Liver (tissue), 8 donors: ENCODE measurements at regions not wholly inside any gene's neighbourhood (a gene's known extent, or its start where the extent isn't known, plus 50 kb on each side); places are given as distances from the start of the nearest gene placed in this dataset.

Experiments
- DNase-seq: peaks from one replicate; pipeline ENCODE4 v3.0.0-alpha.2; 2017; ENCODE audit warnings: low spot score
- H3K27ac ChIP-seq, 2 donors: one replicate each; pipeline ENCODE4 v1.7.0; 2013; ENCODE audit warnings: inconsistent platforms in 2 of 2, low read length in 2 of 2, control low read depth in 1 of 2, low read depth in 1 of 2, mild to moderate bottlenecking in 1 of 2
- H3K27me3 ChIP-seq, 4 donors: one replicate each; pipeline versions ENCODE4 v1.6.1 to v1.7.0; 2013; ENCODE audit warnings: low read length in 3 of 4, inconsistent platforms in 1 of 4, mild to moderate bottlenecking in 1 of 4, moderate library complexity in 1 of 4; ENCODE audit not compliant: control insufficient read depth in 4 of 4, insufficient read depth in 4 of 4
- H3K36me3 ChIP-seq, 4 donors: one replicate each; pipeline versions ENCODE4 v1.6.1 to v1.7.0; 2013; ENCODE audit warnings: low read length in 3 of 4, mild to moderate bottlenecking in 3 of 4, low read depth in 1 of 4, moderate library complexity in 1 of 4; ENCODE audit not compliant: control insufficient read depth in 4 of 4, insufficient read depth in 3 of 4
- H3K4me1 ChIP-seq, 4 donors: one replicate each; pipeline versions ENCODE4 v1.6.1 to v1.7.0; 2013; ENCODE audit warnings: low read length in 3 of 4, mild to moderate bottlenecking in 3 of 4, moderate library complexity in 1 of 4; ENCODE audit not compliant: control insufficient read depth in 4 of 4, insufficient read depth in 4 of 4
- H3K4me3 ChIP-seq, 3 donors: one replicate each; pipeline versions ENCODE4 v1.6.1 to v1.7.0; 2013; ENCODE audit warnings: low read length in 3 of 3, control low read depth in 1 of 3, low read depth in 1 of 3, mild to moderate bottlenecking in 1 of 3
- H3K9ac ChIP-seq, 2 donors: one replicate each; pipeline ENCODE4 v1.7.0; 2013; ENCODE audit warnings: low read length in 2 of 2, mild to moderate bottlenecking in 2 of 2, moderate library complexity in 2 of 2, control low read depth in 1 of 2, low read depth in 1 of 2
- H3K9me3 ChIP-seq, 4 donors: one replicate each; pipeline versions ENCODE4 v1.6.1 to v1.7.0; 2013; ENCODE audit warnings: low read length in 3 of 4; ENCODE audit not compliant: control insufficient read depth in 4 of 4
- CTCF ChIP-seq: fragments of 150-350 bp; IDR thresholded peaks from 2 replicates; pipeline ENCODE4 v1.5.1; 2017; ENCODE audit warnings: improper control_type of control experiment, low read depth, low read length; ENCODE audit not compliant: missing input control
- EGR1 ChIP-seq, 2 donors: IDR thresholded peaks; 2 replicates each; pipeline ENCODE4 v1.6.1; 2016 to 2018; ENCODE audit warnings: antibody characterized with exemption in 2 of 2, low read depth in 2 of 2
- FOXA1 ChIP-seq: IDR thresholded peaks from 2 replicates; pipeline ENCODE4 v1.6.1; 2016; ENCODE audit warnings: antibody characterized with exemption
- FOXA2 ChIP-seq: IDR thresholded peaks from 2 replicates; pipeline ENCODE4 v1.6.1; 2016; ENCODE audit warnings: antibody characterized with exemption
- GABPA ChIP-seq, 2 donors: IDR thresholded peaks in 1 of 2; conservative IDR thresholded peaks in 1 of 2; 2 replicates each; pipeline ENCODE4 v1.6.1; 2016; ENCODE audit warnings: antibody characterized with exemption in 2 of 2, mild to moderate bottlenecking in 1 of 2, moderate library complexity in 1 of 2
- HNF4A ChIP-seq, 2 donors: conservative IDR thresholded peaks; 2 replicates each; pipeline ENCODE4 v1.6.1; 2016; ENCODE audit warnings: antibody characterized with exemption in 2 of 2, mild to moderate bottlenecking in 2 of 2
- HNF4G ChIP-seq: IDR thresholded peaks from 2 replicates; pipeline ENCODE4 v1.6.1; 2016; ENCODE audit warnings: antibody characterized with exemption
- JUND ChIP-seq, 2 donors: IDR thresholded peaks; 2 replicates each; pipeline ENCODE4 v1.6.1; 2016; ENCODE audit warnings: antibody characterized with exemption in 2 of 2
- MAX ChIP-seq: IDR thresholded peaks from 2 replicates; pipeline ENCODE4 v1.6.1; 2016; ENCODE audit warnings: antibody characterized with exemption
- NR2F2 ChIP-seq: IDR thresholded peaks from 2 replicates; pipeline ENCODE4 v1.6.1; 2016; ENCODE audit warnings: antibody characterized with exemption
- RAD21 ChIP-seq, 2 donors: IDR thresholded peaks; 2 replicates each; pipeline ENCODE4 v1.6.1; 2016; ENCODE audit warnings: antibody characterized with exemption in 2 of 2, mild to moderate bottlenecking in 2 of 2
- REST ChIP-seq: IDR thresholded peaks from 2 replicates; pipeline ENCODE4 v1.6.1; 2016; ENCODE audit warnings: antibody characterized with exemption, mild to moderate bottlenecking
- RXRA ChIP-seq, 2 donors: IDR thresholded peaks; 2 replicates each; pipeline ENCODE4 v1.6.1; 2017 to 2018; ENCODE audit warnings: antibody characterized with exemption in 2 of 2, mild to moderate bottlenecking in 1 of 2
- SP1 ChIP-seq: IDR thresholded peaks from 2 replicates; pipeline ENCODE4 v1.6.1; 2018; ENCODE audit warnings: antibody characterized with exemption, mild to moderate bottlenecking
- TAF1 ChIP-seq: conservative IDR thresholded peaks from 2 replicates; pipeline ENCODE4 v1.6.1; 2016; ENCODE audit warnings: antibody characterized with exemption, mild to moderate bottlenecking
- YY1 ChIP-seq: IDR thresholded peaks from 2 replicates; pipeline ENCODE4 v1.6.1; 2016; ENCODE audit warnings: antibody characterized with exemption, mild to moderate bottlenecking
- ZBTB33 ChIP-seq: IDR thresholded peaks from 2 replicates; pipeline ENCODE4 v1.6.1; 2016; ENCODE audit warnings: antibody characterized with exemption
- WGBS: extraction: QIAGEN DNeasy Blood & Tissue Kit; methylation state at CpG from one replicate; pipeline ENCODE4 v1.1.7; 2013; 5-methylcytosine and 5-hydroxymethylcytosine counted together
- TF ChIP-seq, protein P1 (sequence below): IDR thresholded peaks from 2 replicates; pipeline ENCODE4 v1.6.1; 2016; ENCODE audit warnings: antibody characterized with exemption
- donor health status: healthy.
- donor health status: healthy.
- donor health status: healthy.
- donor health status: healthy.
- donor health status: healthy.

GRCh38 chr6:11415557-11415956 lies 122.0 kb upstream of the TMEM170B start:
- Histone ChIP-seq H3K9me3 (peaks cover 0 to 2% (median 0%) of the 10 kb centered on the region in 4 donors), H3K36me3 (no peaks in the 10 kb centered on the region), H3K4me3 (no peak overlapping the region), H3K9ac (no peak overlapping the region), H3K4me1 (peaks cover 0 to 9% (median 0%) of the 10 kb centered on the region in 4 donors), H3K27me3 (no peaks in the 10 kb centered on the region), H3K27ac (no peak overlapping the region)
- TF ChIP-seq GABPA (IDR thresholded peaks at IDR 0.05 in 1 of 2, conservative IDR thresholded peaks at IDR 0.05 in 1 of 2), result no peak
- TF ChIP-seq MAX, result no peak
- no peak for TF ChIP-seq JUND (IDR thresholded peaks at IDR 0.05)
- no peak for TF ChIP-seq EGR1 (IDR thresholded peaks at IDR 0.05; ENCODE audit: low read depth in 2 of 2)
- TF ChIP-seq, protein P1, sequence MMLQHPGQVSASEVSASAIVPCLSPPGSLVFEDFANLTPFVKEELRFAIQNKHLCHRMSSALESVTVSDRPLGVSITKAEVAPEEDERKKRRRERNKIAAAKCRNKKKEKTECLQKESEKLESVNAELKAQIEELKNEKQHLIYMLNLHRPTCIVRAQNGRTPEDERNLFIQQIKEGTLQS, result no peak
- TF ChIP-seq YY1, result no peak
- no peak for TF ChIP-seq FOXA1
- no peak for TF ChIP-seq HNF4G
- no peak for TF ChIP-seq NR2F2
- no peak for TF ChIP-seq RAD21 (IDR thresholded peaks at IDR 0.05)
- no peak for TF ChIP-seq SP1
- TF ChIP-seq RXRA (IDR thresholded peaks at IDR 0.05), result no peak
- TF ChIP-seq TAF1, result no peak
- TF ChIP-seq REST, result no peak
- no peak for TF ChIP-seq ZBTB33
- TF ChIP-seq HNF4A (conservative IDR thresholded peaks at IDR 0.05), result no peak
- no peak for TF ChIP-seq FOXA2
- no peak for TF ChIP-seq CTCF
- WGBS, result 97% methylated on average over 7 of the region's 7 CpGs
- DNase-seq, result no peak
